CD14-positive monocyte (primary cell): ENCODE measurements at regions not wholly inside any gene's neighbourhood (a gene's known extent, or its start where the extent isn't known, plus 50 kb on each side); places are given as distances from the start of the nearest gene placed in this dataset.

Experiments used
- DNase-seq, 3 donors: peaks; one replicate each; pipeline ENCODE4 v3.0.0-alpha.2; 2011 to 2022
- H2AFZ ChIP-seq: 2 replicates; pipeline ENCODE4 v1.6.0; 2012; ENCODE audit warnings: mild to moderate bottlenecking, low read depth, low read length, inconsistent platforms; ENCODE audit not compliant: insufficient read depth, poor library complexity, severe bottlenecking
- H3K27ac ChIP-seq, 2 donors: 1 replicate in 1 of 2; 2 replicates in 1 of 2; pipeline ENCODE4 v1.5.1; 2012 to 2013; ENCODE audit warnings: low read length in 2 of 2, control low read depth in 1 of 2, inconsistent platforms in 1 of 2, low read depth in 1 of 2, mild to moderate bottlenecking in 1 of 2
- H3K27me3 ChIP-seq, 2 donors: one replicate each; pipeline versions ENCODE4 v1.6.0 to v1.6.1; 2011 to 2013; ENCODE audit warnings: low read length in 2 of 2; ENCODE audit not compliant: control insufficient read depth in 2 of 2, insufficient read depth in 2 of 2
- H3K36me3 ChIP-seq, 2 donors: replicated peaks in 1 of 2; 1 replicate in 1 of 2; 2 replicates in 1 of 2; pipeline versions ENCODE4 v1.5.1 to v1.6.1; 2012 to 2013; ENCODE audit warnings: low read length in 2 of 2, control low read depth in 1 of 2, inconsistent platforms in 1 of 2, mild to moderate bottlenecking in 1 of 2; ENCODE audit not compliant: insufficient read depth in 2 of 2, control insufficient read depth in 1 of 2
- H3K4me1 ChIP-seq, 2 donors: 1 replicate in 1 of 2; 2 replicates in 1 of 2; pipeline versions ENCODE4 v1.5.1 to v1.6.1; 2012 to 2013; ENCODE audit warnings: low read length in 2 of 2, control low read depth in 1 of 2, inconsistent platforms in 1 of 2, mild to moderate bottlenecking in 1 of 2, moderate library complexity in 1 of 2; ENCODE audit not compliant: insufficient read depth in 2 of 2, control insufficient read depth in 1 of 2
- H3K4me2 ChIP-seq: replicated peaks from 2 replicates; pipeline ENCODE3; 2012; ENCODE audit warnings: low read length, moderate library complexity, mild to moderate bottlenecking; ENCODE audit not compliant: poor library complexity, severe bottlenecking; ENCODE audit errors: extremely low read depth
- H3K4me3 ChIP-seq, 3 experiments: fragments of 200-600 bp in 1 of 3; sonication (generic) in 1 of 3; replicated peaks in 1 of 3; 1 replicate in 2 of 3; 2 replicates in 1 of 3; pipeline ENCODE4 v1.5.1; 2011 to 2013; ENCODE audit warnings: low read length in 3 of 3, mild to moderate bottlenecking in 3 of 3, control low read depth in 2 of 3, low read depth in 2 of 3, inconsistent platforms in 1 of 3, moderate library complexity in 1 of 3
- H3K79me2 ChIP-seq: 2 replicates; pipeline ENCODE4 v1.6.0; 2012; ENCODE audit warnings: mild to moderate bottlenecking, control low read depth, inconsistent platforms, low read length, moderate library complexity; ENCODE audit not compliant: insufficient read depth
- H3K9ac ChIP-seq: 2 replicates; pipeline ENCODE4 v1.6.0; 2017; ENCODE audit warnings: low read length, mild to moderate bottlenecking; ENCODE audit not compliant: insufficient read depth, poor library complexity, severe bottlenecking
- H3K9me3 ChIP-seq, 2 donors: replicated peaks in 1 of 2; 1 replicate in 1 of 2; 2 replicates in 1 of 2; pipeline versions ENCODE4 v1.5.1 to v1.6.1; 2012 to 2013; ENCODE audit warnings: low read length in 2 of 2, control low read depth in 1 of 2; ENCODE audit not compliant: control insufficient read depth in 1 of 2, insufficient read depth in 1 of 2
- H4K20me1 ChIP-seq: 2 replicates; pipeline ENCODE4 v1.6.0; 2012; ENCODE audit warnings: mild to moderate bottlenecking, low read length, control low read depth, moderate library complexity; ENCODE audit not compliant: insufficient read depth
- H3K27ac Mint-ChIP-seq, 7 donors: one replicate each; pipeline ENCODE4 v1.8.0; 2020; ENCODE audit warnings: mild to moderate bottlenecking in 7 of 7, mixed read lengths in 7 of 7, moderate library complexity in 6 of 7, inconsistent platforms in 2 of 7
- H3K27me3 Mint-ChIP-seq, 3 donors: one replicate each; pipeline ENCODE4 v1.8.0; 2021 to 2022; ENCODE audit warnings: low read depth in 3 of 3, mild to moderate bottlenecking in 3 of 3, mixed read lengths in 3 of 3, moderate library complexity in 3 of 3, inconsistent platforms in 1 of 3
- H3K36me3 Mint-ChIP-seq, 2 donors: one replicate each; pipeline ENCODE4 v1.8.0; 2020; ENCODE audit warnings: mixed read lengths in 2 of 2, inconsistent platforms in 1 of 2, mild to moderate bottlenecking in 1 of 2
- H3K4me1 Mint-ChIP-seq: one replicate; pipeline ENCODE4 v1.8.0; 2020; ENCODE audit warnings: mild to moderate bottlenecking, mixed read lengths
- H3K4me3 Mint-ChIP-seq, 2 donors: one replicate each; pipeline ENCODE4 v1.8.0; 2020; ENCODE audit warnings: mild to moderate bottlenecking in 2 of 2, mixed read lengths in 2 of 2, moderate library complexity in 1 of 2
- H3K9me3 Mint-ChIP-seq, 7 donors: one replicate each; pipeline ENCODE4 v1.8.0; 2020 to 2022; ENCODE audit warnings: mixed read lengths in 7 of 7, mild to moderate bottlenecking in 6 of 7, moderate library complexity in 6 of 7, inconsistent platforms in 2 of 7
- CTCF ChIP-seq: fragments of 200-600 bp; IDR thresholded peaks from one replicate; pipeline ENCODE4 v1.8.0; 2022; ENCODE audit warnings: antibody characterized with exemption, mild to moderate bottlenecking
- WGBS: methylation state at CpG from one replicate; pipeline ENCODE4 v1.1.5; 2013; ENCODE audit warnings: missing lambda C conversion rate; ENCODE audit not compliant: insufficient coverage; 5-methylcytosine and 5-hydroxymethylcytosine counted together
- intact Hi-C, 2 donors: fragments of 100-400 bp; cut with micrococcal nuclease; formaldehyde crosslinking; loops; one replicate each; pipeline versions ENCODE4 v1.15.0 to v1.15.1; 2023

DNA sequence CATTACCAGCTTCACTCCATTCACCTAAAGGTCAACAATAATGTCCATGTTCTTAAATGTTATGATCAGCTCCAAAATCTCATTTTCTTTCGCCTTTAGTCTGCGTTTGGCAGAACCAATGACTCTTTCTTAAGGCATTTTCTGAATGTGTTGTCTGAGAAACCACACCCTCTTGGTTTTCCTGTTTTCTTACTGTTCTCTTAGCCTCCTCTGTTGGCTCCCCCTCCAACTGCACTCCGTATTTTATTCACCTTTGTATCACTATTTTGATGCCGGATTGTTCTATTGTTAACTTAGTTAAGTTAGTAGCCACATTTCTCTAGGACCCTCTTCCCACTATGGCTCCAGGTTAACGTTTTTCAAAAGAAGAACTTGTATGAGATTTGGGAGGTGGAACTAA lies 185.6 kb downstream of the DMAC1 start:
- Histone ChIP-seq H3K4me3 (no peak overlapping the region), H3K9me3 (no peaks in the 10 kb centered on the region), H3K4me2 (no peak overlapping the region), H3K79me2 (no peaks in the 10 kb centered on the region), H2AFZ (no peak overlapping the region), H4K20me1 (no peaks in the 10 kb centered on the region), H3K27me3 (no peaks in the 10 kb centered on the region), H3K27ac (no peak overlapping the region), H3K4me1 (no peaks in the 10 kb centered on the region), H3K9ac (no peak overlapping the region), H3K36me3 (no peaks in the 10 kb centered on the region)
- H3K4me1 Mint-ChIP-seq, result no peaks in the 10 kb centered on the region
- H3K27me3 Mint-ChIP-seq, result peaks cover 0 to 2% (median 2%) of the 10 kb centered on the region in 3 donors
- no peak overlapping the region for H3K27ac Mint-ChIP-seq
- TF ChIP-seq CTCF, result no peak
- H3K9me3 Mint-ChIP-seq, result peaks cover 0 to 3% (median 0%) of the 10 kb centered on the region in 7 donors
- intact Hi-C loops, result no loop called here
- H3K36me3 Mint-ChIP-seq, result no peaks in the 10 kb centered on the region
- no peak for DNase-seq
- 6% methylated on average over 2 of the region's 5 CpGs for WGBS
- no peak overlapping the region for H3K4me3 Mint-ChIP-seq

DNA sequence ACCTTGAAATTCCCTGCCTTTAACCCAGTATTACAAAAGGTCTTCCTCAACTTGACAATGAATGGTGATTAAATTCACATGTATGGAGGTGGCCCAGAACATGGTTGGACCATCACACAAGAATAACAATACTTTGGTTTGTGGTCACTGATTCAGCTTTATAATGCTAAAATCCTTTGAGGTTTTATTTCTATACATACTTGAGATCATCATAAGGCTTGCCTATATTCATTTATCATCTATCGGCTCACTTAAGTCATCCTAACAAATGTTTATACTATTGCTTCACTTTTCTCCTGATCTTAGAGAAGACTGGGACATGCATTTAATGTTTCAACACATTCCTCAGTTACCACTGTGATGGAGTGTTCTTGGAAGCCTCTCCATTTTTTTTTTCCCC lies 191.3 kb downstream of the DMAC1 start:
- Histone ChIP-seq H3K79me2 (no peaks in the 10 kb centered on the region), H3K27ac (no peak overlapping the region), H3K27me3 (no peaks in the 10 kb centered on the region), H3K4me1 (no peaks in the 10 kb centered on the region), H3K9ac (no peak overlapping the region), H4K20me1 (no peaks in the 10 kb centered on the region), H3K4me3 (no peak overlapping the region), H3K36me3 (no peaks in the 10 kb centered on the region), H2AFZ (no peak overlapping the region), H3K9me3 (no peaks in the 10 kb centered on the region), H3K4me2 (no peak overlapping the region)
- peaks cover 0 to 3% (median 2%) of the 10 kb centered on the region in 7 donors for H3K9me3 Mint-ChIP-seq
- no peak for DNase-seq
- no peaks in the 10 kb centered on the region for H3K36me3 Mint-ChIP-seq
- no peaks in the 10 kb centered on the region for H3K4me1 Mint-ChIP-seq
- no peak overlapping the region for H3K27ac Mint-ChIP-seq
- peaks cover 0 to 2% (median 2%) of the 10 kb centered on the region in 3 donors for H3K27me3 Mint-ChIP-seq
- 100% methylated on average over 1 of the region's 1 CpG for WGBS
- no peak for TF ChIP-seq CTCF
- no peak overlapping the region for H3K4me3 Mint-ChIP-seq
- intact Hi-C loops, result no loop called here
